A673 (cell line): ENCODE measurements at regions not wholly inside any gene's neighbourhood (a gene's known extent, or its start where the extent isn't known, plus 50 kb on each side); places are given as distances from the start of the nearest gene placed in this dataset.

ENCODE experiments used
- BruUV-seq: library from RNA; stranded (reverse); fragments of 400-500 nt; replicated peaks from 2 replicates; lab custom pipeline; 2021; lab: Mats Ljungman, UMichigan
- CTCF ChIA-PET: fragments of 300-600 bp; sonication (Branson Sonifier 250); formaldehyde crosslinking; loops from one replicate; lab custom pipeline; 2022; ENCODE audit warnings: antibody characterized with exemption; lab: Charles Lee
- POLR2A ChIA-PET: fragments of 300-600 bp; sonication (Branson Sonifier 250); formaldehyde crosslinking; loops from one replicate; lab custom pipeline; 2022; ENCODE audit warnings: antibody characterized with exemption; ENCODE audit not compliant: low non-redundant PET; lab: Charles Lee
- DNase-seq: peaks from one replicate; pipeline ENCODE4 v3.0.0-alpha.2; 2015; ENCODE audit warnings: low spot score
- H3K27ac ChIP-seq: fragments of 200-600 bp; sonication (generic); 2 replicates; pipeline ENCODE4 v1.5.1; 2016; ENCODE audit warnings: mixed run types, low read depth, mild to moderate bottlenecking, mixed read lengths, antibody characterized with exemption, low read length; ENCODE audit not compliant: poor library complexity, severe bottlenecking
- H3K27me3 ChIP-seq: fragments of 200-600 bp; sonication (generic); replicated peaks from 2 replicates; pipeline ENCODE4 v1.6.1; 2017; ENCODE audit warnings: mixed run types, low read depth, mild to moderate bottlenecking, mixed read lengths, antibody characterized with exemption, low read length; ENCODE audit not compliant: insufficient read depth, poor library complexity
- H3K36me3 ChIP-seq: fragments of 200-600 bp; sonication (generic); 2 replicates; pipeline ENCODE4 v1.6.1; 2016; ENCODE audit warnings: mixed run types, mild to moderate bottlenecking, mixed read lengths, antibody characterized with exemption, low read length; ENCODE audit not compliant: insufficient read depth, poor library complexity, severe bottlenecking
- H3K4me1 ChIP-seq: fragments of 200-600 bp; sonication (generic); 2 replicates; pipeline ENCODE4 v1.6.1; 2017; ENCODE audit warnings: mixed run types, mild to moderate bottlenecking, mixed read lengths, antibody characterized with exemption, low read length; ENCODE audit not compliant: insufficient read depth, poor library complexity, severe bottlenecking
- H3K4me3 ChIP-seq: fragments of 200-600 bp; sonication (generic); 2 replicates; pipeline ENCODE4 v1.5.1; 2016; ENCODE audit warnings: low read depth, mixed run types, mild to moderate bottlenecking, mixed read lengths, low read length; ENCODE audit not compliant: poor library complexity, severe bottlenecking
- H3K9me3 ChIP-seq: fragments of 200-600 bp; sonication (generic); 2 replicates; pipeline ENCODE4 v1.6.1; 2016; ENCODE audit warnings: mixed run types, low read depth, mild to moderate bottlenecking, mixed read lengths, antibody characterized with exemption, low read length; ENCODE audit not compliant: poor library complexity, severe bottlenecking
- CTCF ChIP-seq: fragments of 300-800, 200-600 bp; sonication (generic); conservative IDR thresholded peaks from 2 replicates; pipeline ENCODE4 v1.5.1; 2017; ENCODE audit warnings: low read depth, mild to moderate bottlenecking, antibody characterized with exemption, low read length, moderate library complexity, mixed read lengths
- EZH2 ChIP-seq: fragments of 200-600 bp; sonication (generic); IDR thresholded peaks from 2 replicates; pipeline ENCODE4 v1.6.1; 2017; ENCODE audit warnings: borderline replicate concordance, low read depth, mild to moderate bottlenecking, mixed read lengths, antibody characterized with exemption, low read length; ENCODE audit not compliant: poor library complexity, severe bottlenecking
- intact Hi-C: fragments of 100-400 bp; cut with micrococcal nuclease; formaldehyde crosslinking; loops from one replicate; pipeline ENCODE4 v1.10.0; 2022; ENCODE audit not compliant: unreplicated experiment

GRCh38 chr12:61821381-61821780, 438.8 kb upstream of the USP15 start:
- intact Hi-C loops: no loop called here
- DNase-seq: no peak

GRCh38 chr12:61823102-61823501, 437.1 kb upstream of the USP15 start:
- CTCF ChIA-PET: no interaction called here
- no peak overlapping the region for H3K27ac ChIP-seq
- H3K36me3 ChIP-seq: no peaks in the 10 kb centered on the region
- H3K4me3 ChIP-seq: no peak overlapping the region
- H3K9me3 ChIP-seq: no peaks in the 10 kb centered on the region
- DNase-seq: no peak
- POLR2A ChIA-PET: no interaction called here
- no peaks in the 10 kb centered on the region for H3K27me3 ChIP-seq
- no TSS peak for BruUV-seq
- intact Hi-C loops: no loop called here
- no peak for TF ChIP-seq EZH2
- H3K4me1 ChIP-seq: no peaks in the 10 kb centered on the region

More at GRCh38 chr12:61821381-61821780, 438.8 kb upstream of the USP15 start:
- Histone ChIP-seq H3K4me1 (no peaks in the 10 kb centered on the region), H3K4me3 (no peak overlapping the region), H3K36me3 (no peaks in the 10 kb centered on the region), H3K9me3 (no peaks in the 10 kb centered on the region), H3K27me3 (no peaks in the 10 kb centered on the region), H3K27ac (no peak overlapping the region)
- CTCF ChIA-PET: no interaction called here
- POLR2A ChIA-PET: no interaction called here
- TF ChIP-seq EZH2 (no peak), CTCF (no peak)
- no TSS peak for BruUV-seq

- ChIA-PET CTCF (no interaction called here), POLR2A (no interaction called here)
- Histone ChIP-seq H3K9me3 (peaks cover under 1% of the 10 kb centered on the region), H3K4me3 (no peak overlapping the region), H3K4me1 (no peaks in the 10 kb centered on the region), H3K27me3 (no peaks in the 10 kb centered on the region), H3K27ac (no peak overlapping the region), H3K36me3 (no peaks in the 10 kb centered on the region)
- BruUV-seq: no TSS peak
- DNase-seq: no peak
- TF ChIP-seq CTCF (no peak), EZH2 (no peak)
- intact Hi-C loops: no loop called here
Observed at GRCh38 chr12:61846765-61847164, 413.4 kb upstream of the USP15 start.

GRCh38 chr12:61848893-61849292, 411.3 kb upstream of the USP15 start:
- no peak for TF ChIP-seq CTCF
- no peak for TF ChIP-seq EZH2
- no peaks in the 10 kb centered on the region for H3K9me3 ChIP-seq
- ChIA-PET POLR2A (no interaction called here), CTCF (no interaction called here)
- H3K27me3 ChIP-seq: no peaks in the 10 kb centered on the region
- no peak overlapping the region for H3K27ac ChIP-seq
- BruUV-seq: no TSS peak
- no peaks in the 10 kb centered on the region for H3K36me3 ChIP-seq
- H3K4me1 ChIP-seq: no peaks in the 10 kb centered on the region
- intact Hi-C loops: no loop called here
- DNase-seq: no peak
- H3K4me3 ChIP-seq: no peak overlapping the region
